ENCODE measurements at regions not wholly inside any gene's neighbourhood (a gene's known extent, or its start where the extent isn't known, plus 50 kb on each side); places are given as distances from the start of the nearest gene placed in this dataset.

DNA sequence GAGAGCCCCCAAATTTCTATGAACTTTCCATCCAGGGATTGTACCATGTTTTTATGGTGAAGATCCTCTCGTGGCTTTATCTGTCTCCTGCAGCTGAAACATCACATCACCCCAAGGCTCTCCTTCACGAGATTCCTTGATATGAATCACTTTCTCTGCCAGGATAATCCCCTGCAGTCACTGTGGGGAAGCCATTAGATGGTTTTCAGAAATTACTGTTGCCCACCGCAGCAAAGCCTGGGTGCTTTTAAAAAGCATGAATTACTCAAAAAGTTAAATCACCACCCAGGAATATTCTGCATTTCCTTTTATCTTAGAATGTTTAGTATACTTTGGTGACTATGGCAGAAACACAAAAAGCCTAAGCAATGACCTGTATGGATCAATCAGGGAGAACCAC lies 428.4 kb upstream of the SLC14A2 start:
- TF ChIP-seq ZFX (IDR thresholded peaks at IDR 0.05) = no peak
- TF ChIP-seq, protein P1, sequence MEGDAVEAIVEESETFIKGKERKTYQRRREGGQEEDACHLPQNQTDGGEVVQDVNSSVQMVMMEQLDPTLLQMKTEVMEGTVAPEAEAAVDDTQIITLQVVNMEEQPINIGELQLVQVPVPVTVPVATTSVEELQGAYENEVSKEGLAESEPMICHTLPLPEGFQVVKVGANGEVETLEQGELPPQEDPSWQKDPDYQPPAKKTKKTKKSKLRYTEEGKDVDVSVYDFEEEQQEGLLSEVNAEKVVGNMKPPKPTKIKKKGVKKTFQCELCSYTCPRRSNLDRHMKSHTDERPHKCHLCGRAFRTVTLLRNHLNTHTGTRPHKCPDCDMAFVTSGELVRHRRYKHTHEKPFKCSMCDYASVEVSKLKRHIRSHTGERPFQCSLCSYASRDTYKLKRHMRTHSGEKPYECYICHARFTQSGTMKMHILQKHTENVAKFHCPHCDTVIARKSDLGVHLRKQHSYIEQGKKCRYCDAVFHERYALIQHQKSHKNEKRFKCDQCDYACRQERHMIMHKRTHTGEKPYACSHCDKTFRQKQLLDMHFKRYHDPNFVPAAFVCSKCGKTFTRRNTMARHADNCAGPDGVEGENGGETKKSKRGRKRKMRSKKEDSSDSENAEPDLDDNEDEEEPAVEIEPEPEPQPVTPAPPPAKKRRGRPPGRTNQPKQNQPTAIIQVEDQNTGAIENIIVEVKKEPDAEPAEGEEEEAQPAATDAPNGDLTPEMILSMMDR (conservative IDR thresholded peaks at IDR 0.05) = no peak
- H3K27ac ChIP-seq = no peak overlapping the region

DNA sequence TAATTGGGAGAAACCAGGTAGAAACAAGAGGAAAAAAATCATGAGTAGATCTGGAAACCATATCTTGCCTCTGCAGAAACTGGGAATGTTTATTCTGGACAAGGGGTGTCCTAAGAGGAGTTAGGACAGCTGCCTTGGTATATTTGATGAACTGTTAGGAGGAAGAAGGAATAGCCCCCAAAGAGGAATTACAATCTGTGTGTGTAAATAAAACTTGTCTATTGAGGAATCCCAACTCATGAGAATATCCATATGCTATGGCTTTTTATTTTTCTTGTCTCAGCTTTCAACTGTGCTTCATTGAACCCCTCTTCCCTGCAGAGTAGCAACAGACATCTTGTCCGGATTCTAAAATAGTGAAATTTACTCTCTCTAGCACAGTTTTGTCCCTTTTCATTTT lies 423.5 kb upstream of the SLC14A2 start:
- TF ChIP-seq, protein P1 (conservative IDR thresholded peaks at IDR 0.05) = no peak
- TF ChIP-seq ZFX (IDR thresholded peaks at IDR 0.05) = no peak
- H3K27ac ChIP-seq = no peak overlapping the region

DNA sequence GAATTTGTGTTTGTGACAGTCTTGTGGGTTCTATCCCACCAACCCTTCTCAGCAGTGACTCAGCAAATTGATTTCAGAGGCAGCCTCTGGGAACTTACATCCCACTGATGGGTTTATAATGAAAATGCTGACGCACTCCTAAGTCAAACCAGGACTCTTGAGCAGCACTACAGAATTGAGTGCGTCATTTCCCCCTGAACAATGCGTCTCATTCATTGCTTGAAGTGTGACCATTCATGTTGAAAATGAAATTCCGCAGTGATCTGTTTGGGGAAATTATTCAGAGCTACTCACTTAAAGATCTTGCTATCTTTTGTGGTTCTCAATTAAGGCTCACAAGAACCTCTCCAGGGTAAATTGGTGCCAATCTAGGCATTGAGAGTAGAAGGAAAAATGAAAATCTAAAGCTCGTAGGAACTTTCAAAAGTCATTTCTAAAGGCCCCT lies 417.7 kb upstream of the SLC14A2 start:
- H3K27ac ChIP-seq = no peak overlapping the region

DNA sequence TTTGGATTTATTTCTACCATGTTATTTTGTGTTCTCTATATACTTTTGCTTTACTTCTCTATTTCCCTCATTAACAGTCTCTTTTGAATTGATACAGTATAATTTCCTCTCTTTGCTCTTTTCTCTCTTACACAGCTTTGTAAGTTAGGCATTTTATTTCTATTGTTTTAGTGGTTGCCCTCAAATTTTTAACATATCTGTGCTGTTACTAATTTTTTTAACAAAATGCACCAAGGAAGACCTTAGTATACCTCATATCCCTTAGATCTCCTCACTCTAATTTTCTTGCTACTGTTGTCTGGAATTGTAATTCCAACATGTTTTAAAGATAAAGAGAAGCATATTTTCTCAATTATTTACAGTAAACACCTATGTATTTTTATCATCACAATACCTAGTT lies 416.8 kb upstream of the SLC14A2 start:
- TF ChIP-seq ZFX (IDR thresholded peaks at IDR 0.05) = no peak
- TF ChIP-seq, protein P1 (conservative IDR thresholded peaks at IDR 0.05) = no peak
- no peak overlapping the region for H3K27ac ChIP-seq

More for the DNA sequence above, 417.7 kb upstream of the SLC14A2 start:
- TF ChIP-seq, protein P1 (conservative IDR thresholded peaks at IDR 0.05) = no peak
- TF ChIP-seq ZFX (IDR thresholded peaks at IDR 0.05) = no peak

DNA sequence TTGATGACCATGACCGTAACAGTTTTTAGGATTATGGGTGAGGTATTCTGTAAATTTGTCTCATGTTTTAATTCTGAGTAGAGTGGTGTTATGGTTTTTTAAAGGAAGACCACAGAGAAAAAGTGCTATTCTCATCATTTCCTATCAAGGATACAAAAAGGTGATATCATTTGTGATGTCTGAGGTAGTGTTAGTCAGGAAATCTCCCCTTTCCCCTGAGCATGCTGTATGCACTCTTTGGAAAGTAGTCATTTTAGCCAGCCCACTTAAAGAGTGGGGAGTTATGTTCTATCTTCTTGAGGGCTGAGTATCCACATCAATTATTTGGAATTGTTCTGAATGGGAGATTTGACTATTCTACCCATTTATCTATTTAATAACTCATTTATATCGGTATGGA lies 414.2 kb upstream of the SLC14A2 start:
- no peak for TF ChIP-seq ZFX (IDR thresholded peaks at IDR 0.05)
- TF ChIP-seq, protein P1 (conservative IDR thresholded peaks at IDR 0.05) = no peak
- H3K27ac ChIP-seq = no peak overlapping the region

DNA sequence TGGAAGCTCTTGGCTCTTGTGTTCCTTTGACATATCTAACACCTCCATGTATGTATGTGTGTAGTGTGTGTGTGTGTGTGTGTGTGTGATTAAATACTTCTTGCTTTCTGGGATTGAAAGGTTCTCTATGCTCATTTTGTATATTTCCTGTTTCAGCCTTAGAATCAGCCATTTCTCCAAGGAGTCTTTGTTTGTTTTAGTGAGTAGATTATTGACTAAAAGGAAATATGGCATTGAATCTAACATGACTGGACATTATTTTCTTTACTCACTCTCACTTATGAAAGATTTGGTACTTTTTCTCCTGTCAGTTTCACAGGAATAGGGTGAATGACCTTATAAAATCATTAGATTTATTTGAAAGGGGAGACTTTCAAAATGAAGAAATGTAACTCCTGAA lies 413.8 kb upstream of the SLC14A2 start:
- no peak overlapping the region for H3K27ac ChIP-seq
- TF ChIP-seq ZFX (IDR thresholded peaks at IDR 0.05) = no peak
- TF ChIP-seq, protein P1 (conservative IDR thresholded peaks at IDR 0.05) = no peak

DNA sequence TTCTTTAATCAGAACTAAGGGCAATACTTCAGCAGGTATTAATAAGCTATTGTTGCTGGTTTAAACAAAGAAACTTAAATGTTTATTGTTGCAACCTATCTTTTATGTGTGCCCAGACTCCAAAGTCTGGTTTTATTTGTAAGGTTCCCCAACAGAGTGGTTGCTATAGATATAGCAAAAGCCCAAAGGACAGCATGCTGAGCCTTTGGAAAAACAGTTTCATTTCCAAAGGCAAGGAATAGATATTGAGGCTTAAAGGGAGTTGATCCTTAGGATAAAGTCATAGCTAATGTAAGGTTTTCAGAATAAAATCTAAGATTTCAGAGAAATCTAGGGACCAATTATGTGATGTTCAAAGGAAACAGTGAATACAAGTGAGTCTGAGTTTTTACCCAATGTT lies 413.2 kb upstream of the SLC14A2 start:
- H3K27ac ChIP-seq = no peak overlapping the region
- TF ChIP-seq, protein P1 (conservative IDR thresholded peaks at IDR 0.05) = no peak
- no peak for TF ChIP-seq ZFX (IDR thresholded peaks at IDR 0.05)

Measured in C4-2B (cell line).